Stimulated activated CD4-positive, alpha-beta T cell treated with anti-CD3 and anti-CD28 coated beads, Interleukin-12 subunit alpha, Interleukin-12 subunit beta, amount 100 ng/mL, for 4 hours (primary cell): ENCODE measurements at regions not wholly inside any gene's neighbourhood (a gene's known extent, or its start where the extent isn't known, plus 50 kb on each side); places are given as distances from the start of the nearest gene placed in this dataset.

Experiments used
- DNase-seq: peaks from one replicate; pipeline ENCODE4 v3.0.0-alpha.2; 2020

- DNase-seq: no peak
These were observed 545.5 kb upstream of the MGMT start for GRCh38 chr10:128921389-128922022.

- no peak for DNase-seq
These were observed 544.9 kb upstream of the MGMT start for GRCh38 chr10:128922172-128922571.

DNA sequence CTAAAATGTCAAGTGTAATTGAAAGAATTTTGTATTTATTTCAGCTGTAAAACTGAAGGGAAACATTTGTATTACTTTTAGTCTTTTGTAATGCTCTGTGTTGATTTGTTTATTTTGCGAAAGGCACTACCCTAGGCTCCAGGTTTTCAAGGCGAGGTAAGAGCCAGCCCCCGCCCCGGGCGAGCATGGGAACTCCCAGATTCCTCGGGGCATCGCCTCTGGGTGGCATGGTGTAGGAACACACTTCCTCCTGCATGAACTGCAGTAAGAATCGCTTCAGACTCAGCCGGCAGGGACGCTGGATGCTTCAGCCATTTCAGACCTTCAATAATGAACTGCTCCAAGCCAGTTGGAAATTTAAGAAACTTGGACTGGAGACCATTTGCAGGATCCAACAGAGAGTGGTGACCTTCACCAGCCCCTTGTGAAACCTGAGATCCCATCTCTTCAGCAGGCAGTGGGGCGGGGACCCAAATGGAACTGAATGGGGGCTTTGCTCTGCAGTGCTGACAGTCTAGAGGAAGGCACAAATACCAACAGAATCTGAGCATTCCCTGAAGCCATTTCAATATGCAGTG, 544.3 kb upstream of the MGMT start:
- DNase-seq: no peak

GRCh38 chr10:128924918-128925317, 542.1 kb upstream of the MGMT start:
- no peak for DNase-seq

DNA sequence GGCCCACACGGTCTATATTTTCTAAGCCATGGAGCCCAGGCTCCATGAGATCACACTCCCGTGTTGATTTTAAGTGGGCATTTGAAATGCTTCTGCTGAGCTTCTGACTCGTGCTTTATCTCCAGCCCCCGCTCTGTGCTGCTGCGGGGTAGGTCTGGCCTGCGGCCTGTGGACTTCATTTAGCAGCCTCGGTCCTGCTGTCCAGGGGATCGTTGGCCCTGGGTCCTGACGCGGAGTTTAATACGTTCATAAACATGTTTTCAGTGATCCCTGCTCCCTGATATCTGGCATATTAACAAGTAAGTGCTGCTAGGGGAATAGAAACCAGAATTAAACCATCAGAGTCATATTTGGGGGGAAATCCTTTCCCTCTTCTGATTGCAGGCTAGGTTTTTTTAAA, 540.3 kb upstream of the MGMT start:
- DNase-seq: no peak

GRCh38 chr10:128927497-128928161, 539.4 kb upstream of the MGMT start:
- no peak for DNase-seq

- no peak for DNase-seq
These were observed 538.7 kb upstream of the MGMT start for GRCh38 chr10:128928231-128928836.

- no peak for DNase-seq
These were observed 537.9 kb upstream of the MGMT start for GRCh38 chr10:128929131-128929530.

- no peak for DNase-seq
These were observed 537.3 kb upstream of the MGMT start for GRCh38 chr10:128929767-128930166.

GRCh38 chr10:128930515-128930914, 536.5 kb upstream of the MGMT start:
- no peak for DNase-seq

DNA sequence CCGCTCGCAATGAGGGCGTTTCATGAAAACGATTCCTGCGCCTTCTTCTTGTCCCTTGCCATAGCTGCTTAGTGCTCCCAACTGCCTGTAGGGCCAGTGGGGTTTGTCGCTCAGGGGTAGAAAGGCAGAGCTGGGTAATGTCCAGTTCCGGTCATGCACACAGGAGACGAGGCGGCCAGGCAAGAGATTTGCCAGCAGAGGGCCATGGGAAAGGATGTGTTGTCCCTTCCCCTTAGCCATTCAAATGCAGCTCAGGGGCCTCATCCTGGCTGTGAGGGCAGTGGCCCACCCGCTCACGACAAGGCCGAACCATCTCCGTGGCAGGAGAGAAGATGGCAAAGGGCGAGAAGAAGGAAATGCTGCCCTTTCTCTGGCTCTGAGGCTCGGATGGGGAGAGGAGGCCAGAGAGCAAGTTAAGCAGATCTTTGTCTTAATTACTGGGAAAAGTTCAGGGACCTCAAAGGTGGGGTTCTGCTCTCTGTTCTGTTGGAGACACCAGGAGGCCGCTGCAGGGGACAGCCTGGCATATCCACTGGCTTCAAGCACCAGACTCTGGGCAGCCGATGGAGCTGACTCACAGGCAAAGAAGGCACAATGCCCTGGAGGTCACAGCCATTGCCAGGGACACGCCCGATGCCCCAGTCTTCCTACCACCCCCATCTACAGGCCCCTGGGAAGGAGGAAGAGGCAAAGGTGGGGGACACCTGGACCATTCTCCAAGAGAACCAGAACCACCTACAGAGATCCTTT, 534.8 kb upstream of the MGMT start:
- no peak for DNase-seq

GRCh38 chr10:128934492-128934891, 532.5 kb upstream of the MGMT start:
- no peak for DNase-seq

DNA sequence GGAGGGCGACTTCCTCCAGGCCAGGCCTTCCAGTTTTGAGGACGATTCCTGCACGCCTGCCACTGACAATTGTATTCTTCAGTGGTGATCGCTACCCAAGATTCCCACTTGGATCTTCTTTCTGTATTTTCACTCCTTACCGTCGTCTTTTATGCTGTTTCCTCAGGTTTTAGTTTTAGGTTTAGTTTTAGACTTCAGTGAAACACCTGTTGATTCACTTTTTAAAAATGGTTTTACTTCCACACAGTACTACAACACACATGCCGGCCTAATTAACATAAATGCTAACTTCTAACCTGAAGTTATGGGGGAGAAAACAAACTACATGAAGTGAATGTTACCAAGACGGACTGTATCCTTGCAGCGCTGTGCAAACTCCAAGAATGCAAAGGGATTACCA, 530.6 kb upstream of the MGMT start:
- DNase-seq: no peak

- DNase-seq: no peak
These were observed 528.5 kb upstream of the MGMT start for GRCh38 chr10:128938558-128938957.

DNA sequence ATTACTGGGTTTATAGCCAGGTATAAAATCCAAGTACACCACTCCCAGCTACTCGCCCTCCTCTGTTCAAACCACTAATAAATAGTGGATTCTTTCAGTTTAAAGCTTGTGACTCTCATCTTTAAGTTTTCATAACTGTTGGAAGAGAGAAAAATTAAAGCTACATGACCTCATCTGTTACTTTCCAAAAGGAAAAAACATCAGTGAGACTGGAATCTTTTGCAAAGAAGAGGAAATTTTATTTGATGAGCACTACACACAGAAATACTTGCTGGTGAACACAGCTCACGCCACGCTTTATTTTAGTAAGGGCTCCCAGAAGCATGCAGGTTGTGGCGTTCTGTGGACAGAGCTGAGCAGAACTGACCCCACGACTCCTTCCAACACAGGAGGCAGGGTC, 527.0 kb upstream of the MGMT start:
- DNase-seq: no peak

DNA sequence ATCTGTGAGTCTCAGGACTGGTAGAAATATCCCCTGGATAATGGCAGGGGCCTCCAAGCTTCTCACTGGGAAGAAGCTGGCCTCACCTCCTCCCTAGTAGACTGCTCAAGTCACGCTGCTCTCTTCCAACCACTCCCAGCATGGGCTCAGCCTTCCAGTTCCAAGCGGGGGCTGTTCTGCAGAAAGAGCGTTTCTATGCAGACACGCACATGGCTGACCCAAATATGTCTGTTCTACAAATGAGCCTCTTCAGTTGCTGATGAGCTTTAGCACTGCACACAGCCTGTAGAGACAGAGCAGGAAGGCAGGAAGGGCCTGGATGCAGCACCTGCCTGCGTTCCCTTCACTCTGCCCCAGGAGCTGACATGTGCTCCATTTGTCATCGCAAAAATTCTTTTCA, 523.9 kb upstream of the MGMT start:
- no peak for DNase-seq

DNA sequence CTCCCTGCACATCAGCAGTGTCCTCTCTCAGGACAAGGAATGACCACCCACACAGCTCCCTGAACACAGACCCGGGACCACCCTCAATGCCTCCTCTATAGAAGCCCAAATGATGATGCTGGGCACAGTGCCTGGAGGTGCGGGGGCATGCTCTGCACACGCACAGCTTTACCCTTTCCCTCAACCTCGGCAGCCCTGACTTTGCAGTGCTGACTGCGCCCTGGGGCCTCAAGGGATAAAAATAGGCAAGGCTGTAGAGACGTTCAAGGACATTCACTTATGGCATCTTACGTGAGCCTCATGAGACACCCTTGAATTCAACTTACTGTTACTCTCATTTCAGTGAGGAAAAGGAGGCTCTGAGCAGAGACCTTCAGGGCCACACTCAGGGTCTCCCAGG, 521.6 kb upstream of the MGMT start:
- no peak for DNase-seq

DNA sequence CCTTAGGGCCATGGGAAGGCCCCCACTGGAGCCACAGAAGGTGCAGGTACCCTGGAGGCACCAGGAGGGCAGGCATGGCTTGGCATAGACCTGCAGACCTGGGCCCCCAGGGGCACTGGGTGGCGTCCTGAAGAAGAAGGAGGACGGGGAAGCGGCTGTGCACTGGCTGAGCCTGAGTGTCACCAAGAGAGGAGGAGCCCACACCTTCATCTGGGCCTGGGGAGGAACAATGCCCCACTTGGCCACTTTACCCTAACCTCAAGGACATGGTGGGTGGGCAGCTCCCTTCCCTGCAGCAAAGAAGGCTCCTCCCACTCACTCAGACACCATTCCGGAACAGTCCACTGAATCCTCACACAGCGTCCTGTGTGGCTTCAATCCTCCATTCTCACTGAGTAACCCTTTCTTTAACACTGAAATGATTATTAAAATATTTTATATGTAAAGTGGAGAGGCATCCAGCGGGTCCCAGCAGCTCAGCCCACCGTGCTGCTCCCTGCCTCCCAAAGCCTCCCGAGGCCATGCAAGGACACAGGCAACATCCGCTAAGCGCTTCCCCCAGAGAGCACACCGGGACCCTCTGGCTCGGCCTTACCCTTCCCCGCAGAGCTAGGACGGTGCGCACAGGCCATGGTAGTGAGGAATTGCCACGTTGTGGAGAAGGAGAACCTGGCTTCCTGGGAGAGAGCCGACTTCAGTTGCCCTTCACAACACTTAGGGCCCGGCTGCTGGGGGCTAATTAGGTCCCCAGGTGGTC, 516.7 kb upstream of the MGMT start:
- DNase-seq: no peak

- DNase-seq: no peak
These were observed 516.1 kb upstream of the MGMT start for GRCh38 chr10:128950916-128951275.

DNA sequence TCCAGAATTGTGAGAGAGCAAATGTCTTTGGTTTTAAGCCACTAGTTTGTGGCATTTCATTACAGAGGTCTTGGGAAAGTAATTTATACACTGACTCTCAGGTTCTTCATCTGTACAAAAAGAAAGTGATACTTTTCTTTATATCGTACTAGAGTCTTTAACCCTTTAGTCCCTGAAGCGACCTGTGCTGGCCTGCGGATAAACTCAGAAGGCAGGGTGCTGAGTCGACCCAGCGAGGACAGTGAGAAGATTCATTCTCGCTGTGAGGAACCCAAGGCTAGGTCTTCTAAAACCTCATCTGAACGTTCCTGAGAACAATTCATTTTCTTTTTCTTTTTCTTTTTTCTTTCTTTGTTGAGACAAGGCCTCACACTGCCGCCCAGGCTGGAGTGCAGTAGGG, 514.2 kb upstream of the MGMT start:
- DNase-seq: no peak

- DNase-seq: no peak
These were observed 510.9 kb upstream of the MGMT start for GRCh38 chr10:128956149-128956548.

GRCh38 chr10:128957221-128957620, 509.8 kb upstream of the MGMT start:
- no peak for DNase-seq
